GM23248 (cell line): ENCODE measurements at regions not wholly inside any gene's neighbourhood (a gene's known extent, or its start where the extent isn't known, plus 50 kb on each side); places are given as distances from the start of the nearest gene placed in this dataset.

ENCODE experiments used
- DNase-seq: peaks from one replicate; pipeline ENCODE4 v3.0.0-alpha.2; 2015
- H2AFZ ChIP-seq: fragments of 200-600 bp; sonication (generic); 2 replicates; pipeline ENCODE4 v1.6.1; 2016; ENCODE audit warnings: antibody characterized with exemption
- H3F3A ChIP-seq: fragments of 200-600 bp; sonication (generic); 2 replicates; pipeline ENCODE4 v1.6.1; 2016; ENCODE audit warnings: mild to moderate bottlenecking, antibody characterized with exemption, mixed run types; ENCODE audit not compliant: insufficient read depth
- H3K27ac ChIP-seq: fragments of 200-600 bp; sonication (generic); 2 replicates; pipeline ENCODE4 v1.5.1; 2016; ENCODE audit warnings: mild to moderate bottlenecking
- H3K27me3 ChIP-seq: fragments of 200-600 bp; sonication (generic); replicated peaks from 2 replicates; pipeline ENCODE4 v1.6.1; 2016; ENCODE audit warnings: mild to moderate bottlenecking; ENCODE audit not compliant: insufficient read depth
- H3K36me3 ChIP-seq: fragments of 200-600 bp; sonication (generic); 2 replicates; pipeline ENCODE4 v1.6.1; 2016; ENCODE audit warnings: low read depth, mild to moderate bottlenecking
- H3K4me1 ChIP-seq: fragments of 200-600 bp; sonication (generic); 2 replicates; pipeline ENCODE4 v1.6.1; 2016; ENCODE audit warnings: mild to moderate bottlenecking; ENCODE audit not compliant: insufficient read depth
- H3K4me2 ChIP-seq: fragments of 200-600 bp; sonication (generic); one replicate; pipeline ENCODE4 v1.6.1; 2016; ENCODE audit warnings: mild to moderate bottlenecking; ENCODE audit not compliant: unreplicated experiment
- H3K4me3 ChIP-seq: fragments of 200-600 bp; sonication (generic); 2 replicates; pipeline ENCODE4 v1.5.1; 2016; ENCODE audit warnings: mild to moderate bottlenecking
- H3K79me2 ChIP-seq: fragments of 200-600 bp; sonication (generic); 2 replicates; pipeline ENCODE4 v1.6.1; 2016; ENCODE audit warnings: mild to moderate bottlenecking; ENCODE audit not compliant: insufficient read depth
- H3K9ac ChIP-seq: fragments of 200-600 bp; sonication (generic); 2 replicates; pipeline ENCODE4 v1.6.1; 2016; ENCODE audit warnings: mild to moderate bottlenecking
- H3K9me2 ChIP-seq: fragments of 200-600 bp; sonication (generic); 2 replicates; pipeline ENCODE4 v1.6.1; 2016; ENCODE audit warnings: mixed run types, mild to moderate bottlenecking, moderate library complexity; ENCODE audit not compliant: insufficient read depth
- H3K9me3 ChIP-seq: fragments of 200-600 bp; sonication (generic); one replicate; pipeline ENCODE4 v1.6.1; 2017; ENCODE audit warnings: low read depth
- H4K20me1 ChIP-seq: fragments of 200-600 bp; sonication (generic); 2 replicates; pipeline ENCODE4 v1.6.0; 2016; ENCODE audit not compliant: insufficient read depth
- EZH2 ChIP-seq: fragments of 200-600 bp; sonication (generic); IDR thresholded peaks from 2 replicates; pipeline ENCODE4 v1.6.1; 2018; ENCODE audit warnings: antibody characterized with exemption, mild to moderate bottlenecking; ENCODE audit not compliant: insufficient read depth, poor library complexity, severe bottlenecking
- EZH2phosphoT487 ChIP-seq: fragments of 200-600 bp; sonication (generic); IDR thresholded peaks from 2 replicates; pipeline ENCODE4 v1.6.1; 2018; ENCODE audit warnings: antibody characterized with exemption, moderate library complexity, mild to moderate bottlenecking, low read depth; ENCODE audit not compliant: insufficient read depth
- WGBS, 2 experiments: methylation state at CpG; one replicate each; pipeline ENCODE4 v1.1.6; 2015 to 2017; ENCODE audit warnings: low lambda C conversion rate in 2 of 2, low coverage in 1 of 2; ENCODE audit errors: missing lambda C conversion rate in 2 of 2; 5-methylcytosine and 5-hydroxymethylcytosine counted together
- in situ Hi-C: fragments of 300-500 bp; cut with MboI; formaldehyde crosslinking; loops from 2 replicates; pipeline ENCODE4 v1.15.0; 2020

- H3K27me3 ChIP-seq = no peaks in the 10 kb centered on the region
- H3K9ac ChIP-seq = no peak overlapping the region
- no peaks in the 10 kb centered on the region for H4K20me1 ChIP-seq
- no peak for DNase-seq
- no peak overlapping the region for H3K4me2 ChIP-seq
- H3K4me3 ChIP-seq = no peak overlapping the region
- 1 to 4% methylated on average over 3 of the region's 3 CpGs for WGBS, 2 experiments
- no peak overlapping the region for H2AFZ ChIP-seq
- no peak overlapping the region for H3K27ac ChIP-seq
- H3K36me3 ChIP-seq = no peaks in the 10 kb centered on the region
- H3K9me3 ChIP-seq = no peaks in the 10 kb centered on the region
- no peak for TF ChIP-seq EZH2
- TF ChIP-seq EZH2phosphoT487 = no peak
- in situ Hi-C loops = no loop called here
- H3F3A ChIP-seq = no peaks in the 10 kb centered on the region
- no peaks in the 10 kb centered on the region for H3K79me2 ChIP-seq
- H3K4me1 ChIP-seq = no peaks in the 10 kb centered on the region
- no peaks in the 10 kb centered on the region for H3K9me2 ChIP-seq
Measured at GRCh38 chr7:118855290-118855689, 630.8 kb downstream of the ANKRD7 start.

GRCh38 chr7:118858651-118859149 lies 634.2 kb downstream of the ANKRD7 start:
- WGBS, 2 experiments = 81 to 84% methylated on average over 32 to 46 of the region's 49 CpGs
- in situ Hi-C loops = no loop called here

GRCh38 chr7:118861581-118861980 lies 637.1 kb downstream of the ANKRD7 start:
- no peak for TF ChIP-seq EZH2
- no peak for TF ChIP-seq EZH2phosphoT487
- in situ Hi-C loops = no loop called here
- H3K27ac ChIP-seq = no peak overlapping the region
- H2AFZ ChIP-seq = no peak overlapping the region
- H3F3A ChIP-seq = no peaks in the 10 kb centered on the region
- H3K4me2 ChIP-seq = no peak overlapping the region
- no peaks in the 10 kb centered on the region for H3K4me1 ChIP-seq
- no peaks in the 10 kb centered on the region for H3K36me3 ChIP-seq
- H3K9me3 ChIP-seq = no peaks in the 10 kb centered on the region
- H3K4me3 ChIP-seq = no peak overlapping the region
- 11 to 19% methylated on average over 2 of the region's 2 CpGs for WGBS, 2 experiments
- no peak for DNase-seq
- no peak overlapping the region for H3K9ac ChIP-seq
- H4K20me1 ChIP-seq = no peaks in the 10 kb centered on the region
- H3K9me2 ChIP-seq = no peaks in the 10 kb centered on the region
- no peaks in the 10 kb centered on the region for H3K79me2 ChIP-seq
- no peaks in the 10 kb centered on the region for H3K27me3 ChIP-seq

More at GRCh38 chr7:118858651-118859149, 634.2 kb downstream of the ANKRD7 start:
- Histone ChIP-seq H3K9me2 (no peaks in the 10 kb centered on the region), H3K4me1 (no peaks in the 10 kb centered on the region), H3K4me3 (no peak overlapping the region), H3K79me2 (no peaks in the 10 kb centered on the region), H4K20me1 (no peaks in the 10 kb centered on the region), H3F3A (no peaks in the 10 kb centered on the region), H3K27me3 (no peaks in the 10 kb centered on the region), H3K9me3 (no peaks in the 10 kb centered on the region), H3K4me2 (no peak overlapping the region), H3K9ac (no peak overlapping the region), H2AFZ (no peak overlapping the region), H3K36me3 (no peaks in the 10 kb centered on the region), H3K27ac (no peak overlapping the region)
- DNase-seq = no peak
- TF ChIP-seq EZH2 (no peak), EZH2phosphoT487 (no peak)

GRCh38 chr7:118862740-118863139 lies 638.2 kb downstream of the ANKRD7 start:
- WGBS, 2 experiments = 3 to 14% methylated on average over 1 of the region's 1 CpG
- Histone ChIP-seq H3F3A (no peaks in the 10 kb centered on the region), H3K4me3 (no peak overlapping the region), H2AFZ (no peak overlapping the region), H3K27me3 (no peaks in the 10 kb centered on the region), H3K27ac (no peak overlapping the region), H3K4me2 (no peak overlapping the region), H3K36me3 (no peaks in the 10 kb centered on the region), H3K9me3 (no peaks in the 10 kb centered on the region), H3K79me2 (no peaks in the 10 kb centered on the region), H3K9ac (no peak overlapping the region), H3K9me2 (no peaks in the 10 kb centered on the region), H4K20me1 (no peaks in the 10 kb centered on the region), H3K4me1 (no peaks in the 10 kb centered on the region)
- TF ChIP-seq EZH2 = no peak
- no peak for TF ChIP-seq EZH2phosphoT487
- in situ Hi-C loops = no loop called here
- DNase-seq = no peak

- Histone ChIP-seq H4K20me1 (no peaks in the 10 kb centered on the region), H3K4me3 (no peak overlapping the region), H3K36me3 (no peaks in the 10 kb centered on the region), H3K4me2 (no peak overlapping the region), H3K4me1 (no peaks in the 10 kb centered on the region), H3K9me3 (no peaks in the 10 kb centered on the region), H3K27me3 (no peaks in the 10 kb centered on the region), H3F3A (no peaks in the 10 kb centered on the region), H3K9me2 (no peaks in the 10 kb centered on the region), H2AFZ (no peak overlapping the region), H3K79me2 (no peaks in the 10 kb centered on the region), H3K27ac (no peak overlapping the region), H3K9ac (no peak overlapping the region)
- TF ChIP-seq EZH2phosphoT487 = no peak
- no peak for TF ChIP-seq EZH2
- 4 to 20% methylated on average over 2 of the region's 2 CpGs for WGBS, 2 experiments
- in situ Hi-C loops = no loop called here
- no peak for DNase-seq
Measured at GRCh38 chr7:118863966-118864365, 639.5 kb downstream of the ANKRD7 start.
